ENCODE measurements at regions not wholly inside any gene's neighbourhood (a gene's known extent, or its start where the extent isn't known, plus 50 kb on each side); places are given as distances from the start of the nearest gene placed in this dataset.
"Not testable (repeated sequence)": the region's sequence is repeated elsewhere in the genome, so short reads cannot be mapped to it uniquely, and the experiment has no call there.

DNA sequence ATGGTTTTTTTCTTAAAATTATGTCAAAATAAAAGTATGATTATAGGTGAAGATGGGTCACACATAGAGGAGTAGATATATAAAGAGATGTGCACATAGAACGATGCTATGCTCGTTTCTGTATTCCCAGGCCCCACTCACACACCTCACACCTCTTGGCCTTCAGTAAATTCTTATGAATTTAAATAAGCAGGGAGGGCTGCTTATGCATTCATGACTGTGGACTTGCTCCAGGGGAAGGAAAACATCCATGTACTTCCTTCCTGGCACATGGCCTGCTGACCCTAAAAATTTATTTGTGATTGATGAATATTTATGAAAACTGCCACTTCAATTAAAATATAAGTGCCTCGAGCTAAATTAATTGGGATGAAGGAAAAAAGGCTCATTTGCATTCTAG lies 1306.7 kb upstream of the TMEM132C start:
- TF ChIP-seq, protein P1, sequence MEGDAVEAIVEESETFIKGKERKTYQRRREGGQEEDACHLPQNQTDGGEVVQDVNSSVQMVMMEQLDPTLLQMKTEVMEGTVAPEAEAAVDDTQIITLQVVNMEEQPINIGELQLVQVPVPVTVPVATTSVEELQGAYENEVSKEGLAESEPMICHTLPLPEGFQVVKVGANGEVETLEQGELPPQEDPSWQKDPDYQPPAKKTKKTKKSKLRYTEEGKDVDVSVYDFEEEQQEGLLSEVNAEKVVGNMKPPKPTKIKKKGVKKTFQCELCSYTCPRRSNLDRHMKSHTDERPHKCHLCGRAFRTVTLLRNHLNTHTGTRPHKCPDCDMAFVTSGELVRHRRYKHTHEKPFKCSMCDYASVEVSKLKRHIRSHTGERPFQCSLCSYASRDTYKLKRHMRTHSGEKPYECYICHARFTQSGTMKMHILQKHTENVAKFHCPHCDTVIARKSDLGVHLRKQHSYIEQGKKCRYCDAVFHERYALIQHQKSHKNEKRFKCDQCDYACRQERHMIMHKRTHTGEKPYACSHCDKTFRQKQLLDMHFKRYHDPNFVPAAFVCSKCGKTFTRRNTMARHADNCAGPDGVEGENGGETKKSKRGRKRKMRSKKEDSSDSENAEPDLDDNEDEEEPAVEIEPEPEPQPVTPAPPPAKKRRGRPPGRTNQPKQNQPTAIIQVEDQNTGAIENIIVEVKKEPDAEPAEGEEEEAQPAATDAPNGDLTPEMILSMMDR (IDR thresholded peaks at IDR 0.05), result no peak
- DNase-seq (ENCODE audit: low spot score), result no peak
- Histone ChIP-seq H3K27ac (no peak overlapping the region), H3K4me3 (no peak overlapping the region)

DNA sequence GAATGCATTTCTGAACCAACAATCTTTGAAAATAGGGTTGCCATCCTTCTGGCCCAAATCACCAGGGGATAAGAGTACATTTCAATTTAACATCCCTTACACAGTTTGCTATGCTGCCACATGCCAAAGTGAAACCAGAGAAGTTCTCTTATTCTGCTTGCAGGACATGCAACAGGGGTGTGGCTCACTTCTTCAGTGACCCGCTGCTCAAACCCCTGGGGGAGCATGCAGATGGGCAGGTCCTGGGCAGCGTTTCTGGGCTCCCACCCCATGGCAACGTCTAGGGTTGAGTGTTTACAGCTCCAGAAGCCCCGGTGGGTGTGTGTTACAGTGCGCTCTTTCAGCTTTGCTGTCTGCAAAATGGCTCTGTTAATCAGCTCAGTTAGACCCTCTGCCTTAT lies 1306.3 kb upstream of the TMEM132C start:
- Histone ChIP-seq H3K27ac (no peak overlapping the region), H3K4me3 (no peak overlapping the region)
- TF ChIP-seq, protein P1 (IDR thresholded peaks at IDR 0.05), result no peak
- DNase-seq (ENCODE audit: low spot score), result no peak

DNA sequence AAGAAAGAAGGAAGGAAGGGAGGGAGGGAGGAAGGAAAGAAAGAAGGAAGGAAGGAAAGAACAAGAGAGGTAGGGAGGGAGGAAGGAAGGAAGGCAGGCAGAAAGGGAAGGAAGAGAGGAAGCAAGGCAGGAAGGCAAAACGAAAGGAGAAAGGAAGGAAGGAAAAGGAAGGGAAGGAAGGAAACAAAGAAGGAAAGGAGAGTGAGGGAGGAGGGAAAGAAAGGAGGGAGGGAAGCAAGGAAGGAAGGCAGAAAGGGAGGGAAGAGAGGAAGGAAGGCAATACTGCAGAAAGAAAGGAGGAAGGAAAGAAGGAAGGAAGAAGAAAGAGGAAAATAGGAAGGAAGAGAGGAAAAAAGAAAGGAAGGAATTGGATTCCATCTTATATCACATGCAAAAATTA lies 1303.1 kb upstream of the TMEM132C start:
- no peak overlapping the region for H3K27ac ChIP-seq
- no peak for DNase-seq (ENCODE audit: low spot score)
- TF ChIP-seq, protein P1 (IDR thresholded peaks at IDR 0.05), result no peak

DNA sequence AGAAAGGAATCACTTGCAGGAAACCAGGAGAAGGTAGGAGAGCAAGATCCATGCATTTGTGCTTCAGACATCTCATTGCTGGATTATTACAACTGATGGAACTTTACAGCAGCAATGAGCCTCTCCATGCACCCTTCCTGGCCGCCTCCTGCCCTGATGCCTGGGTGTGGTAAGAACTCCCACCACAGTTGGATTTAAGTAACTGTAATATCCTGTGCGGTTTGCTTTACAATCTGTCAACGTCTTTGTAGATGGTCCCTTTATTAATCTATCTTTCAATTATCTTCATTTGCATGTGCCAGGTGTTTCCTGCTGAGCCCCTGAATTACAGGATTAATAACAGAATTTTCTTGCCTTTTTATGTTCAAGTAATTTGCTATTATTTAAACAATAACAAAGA lies 1300.5 kb upstream of the TMEM132C start:
- Histone ChIP-seq H3K4me3 (no peak overlapping the region), H3K27ac (no peak overlapping the region)
- TF ChIP-seq, protein P1 (IDR thresholded peaks at IDR 0.05), result no peak
- no peak for DNase-seq (ENCODE audit: low spot score)

More for the DNA sequence above, 1303.1 kb upstream of the TMEM132C start:
- H3K4me3 ChIP-seq, result no peak overlapping the region

DNA sequence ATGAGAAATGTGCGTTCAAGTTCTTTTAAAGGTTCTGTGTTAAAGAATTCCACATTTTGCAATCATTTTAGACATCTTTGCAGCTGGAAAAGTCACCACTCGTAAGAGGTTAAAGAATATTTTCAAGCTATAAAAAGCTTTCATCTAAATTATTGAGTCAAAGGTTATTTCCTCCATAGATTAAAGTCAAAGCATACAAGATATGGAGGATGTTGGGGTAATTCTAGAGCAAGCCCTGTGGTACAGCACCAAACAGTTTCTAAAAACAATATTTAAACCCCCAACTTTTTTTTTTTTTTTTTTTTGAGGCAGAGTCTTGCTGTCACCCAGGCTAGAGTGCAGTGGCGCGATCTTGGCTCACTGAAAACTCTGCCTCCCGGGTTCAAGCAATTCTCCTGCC lies 1299.8 kb upstream of the TMEM132C start:
- DNase-seq (ENCODE audit: low spot score), result no peak
- no peak overlapping the region for H3K4me3 ChIP-seq
- no peak overlapping the region for H3K27ac ChIP-seq
- TF ChIP-seq, protein P1 (IDR thresholded peaks at IDR 0.05), result no peak

DNA sequence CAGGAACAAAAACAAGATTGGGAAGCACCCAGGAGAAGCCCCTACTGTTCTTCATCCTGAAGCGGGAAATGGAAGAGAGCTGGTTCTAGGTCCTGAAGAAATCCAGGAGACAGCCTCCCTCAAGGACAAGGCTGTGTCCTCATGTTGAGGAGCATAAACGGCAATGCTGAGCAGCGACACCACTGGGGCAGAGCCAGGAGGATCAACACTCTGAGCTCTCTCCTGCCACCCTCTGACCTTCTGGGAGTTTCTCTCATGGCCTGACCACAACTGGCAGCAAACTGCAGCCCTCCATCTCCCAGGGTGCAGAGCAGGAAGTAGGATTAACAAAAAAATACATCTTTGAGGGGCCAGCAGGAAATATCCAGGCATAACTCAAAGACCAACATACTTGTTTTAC lies 1292.2 kb upstream of the TMEM132C start:
- Histone ChIP-seq H3K27ac (no peak overlapping the region), H3K4me3 (no peak overlapping the region)
- no peak for DNase-seq (ENCODE audit: low spot score)
- TF ChIP-seq, protein P1 (IDR thresholded peaks at IDR 0.05), result no peak

DNA sequence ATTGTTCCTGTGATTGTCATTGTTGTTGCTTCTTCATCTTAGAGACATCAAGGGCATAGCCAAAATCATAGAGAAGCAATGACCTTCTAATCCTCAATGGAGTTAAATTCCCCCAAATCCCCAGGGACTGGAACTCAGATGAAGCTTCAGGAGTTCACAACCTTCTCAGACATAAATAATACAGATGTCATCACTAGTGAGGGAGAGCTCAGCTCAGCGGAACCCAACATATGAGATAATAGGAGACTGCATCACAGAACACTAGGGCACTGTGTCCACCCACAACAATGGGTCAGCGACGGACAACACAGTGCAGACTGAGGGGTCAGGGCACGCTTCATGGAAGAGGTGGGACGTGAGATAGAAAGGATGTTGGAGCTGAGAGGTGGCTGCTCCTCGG lies 1290.4 kb upstream of the TMEM132C start:
- Histone ChIP-seq H3K27ac (no peak overlapping the region), H3K4me3 (no peak overlapping the region)
- no peak for DNase-seq (ENCODE audit: low spot score)
- TF ChIP-seq, protein P1 (IDR thresholded peaks at IDR 0.05), result no peak

DNA sequence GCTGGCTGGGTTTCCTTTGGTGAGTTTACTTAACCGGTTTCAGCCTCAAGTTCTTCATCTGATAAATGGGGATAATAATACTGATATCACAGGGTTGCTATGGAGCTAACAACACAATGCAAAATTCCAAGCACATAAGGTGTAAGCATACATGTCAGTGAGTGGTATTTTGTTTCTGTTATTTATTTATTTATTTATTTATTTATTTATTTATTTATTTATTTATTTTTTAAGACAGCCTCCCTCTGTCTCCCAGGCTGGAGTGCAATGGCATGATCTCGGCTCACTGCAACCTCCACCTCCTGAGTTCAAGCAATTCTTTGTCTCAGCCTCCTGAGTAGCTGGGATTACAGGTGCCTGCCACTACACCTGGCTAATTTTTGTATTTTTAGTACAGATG lies 1287.4 kb upstream of the TMEM132C start:
- H3K4me3 ChIP-seq; H3K27ac ChIP-seq; DNase-seq (ENCODE audit: low spot score): not testable (repeated sequence)

All from coronary artery (tissue), 2 donors.